Stimulated activated CD4-positive, alpha-beta T cell treated with anti-CD3 and anti-CD28 coated beads, Interleukin-12 subunit alpha, Interleukin-12 subunit beta, amount 100 ng/mL, for 24 hours (primary cell): ENCODE measurements at regions not wholly inside any gene's neighbourhood (a gene's known extent, or its start where the extent isn't known, plus 50 kb on each side); places are given as distances from the start of the nearest gene placed in this dataset.

Source experiments
- DNase-seq, 2 experiments: peaks; one replicate each; pipeline ENCODE4 v3.0.0-alpha.2; 2020; ENCODE audit warnings: low read depth in 2 of 2

DNA sequence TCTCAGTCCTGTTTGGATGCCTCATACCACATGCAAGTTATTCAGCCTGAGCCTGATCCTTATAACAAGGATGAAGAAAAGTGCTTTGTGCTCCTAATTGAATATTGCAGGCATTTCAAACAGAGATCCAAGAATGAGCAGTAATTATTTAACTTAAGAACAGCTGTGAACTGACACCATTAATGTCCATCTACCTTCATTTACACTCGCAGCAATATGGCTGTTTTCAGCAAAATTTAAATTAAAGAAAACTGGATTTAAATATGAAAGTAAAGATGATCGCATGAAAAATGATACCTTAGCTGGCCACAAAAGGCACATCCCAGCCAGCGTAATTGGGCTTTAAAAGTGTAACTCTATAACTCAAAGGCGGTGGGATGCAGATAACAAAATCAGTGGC, 466.3 kb downstream of the GALC start:
- no peak for DNase-seq

- no peak for DNase-seq
Observed at GRCh38 chr14:87524011-87524410, 469.0 kb downstream of the GALC start.

- DNase-seq = no peak
Observed at GRCh38 chr14:87522575-87522974, 470.4 kb downstream of the GALC start.

DNA sequence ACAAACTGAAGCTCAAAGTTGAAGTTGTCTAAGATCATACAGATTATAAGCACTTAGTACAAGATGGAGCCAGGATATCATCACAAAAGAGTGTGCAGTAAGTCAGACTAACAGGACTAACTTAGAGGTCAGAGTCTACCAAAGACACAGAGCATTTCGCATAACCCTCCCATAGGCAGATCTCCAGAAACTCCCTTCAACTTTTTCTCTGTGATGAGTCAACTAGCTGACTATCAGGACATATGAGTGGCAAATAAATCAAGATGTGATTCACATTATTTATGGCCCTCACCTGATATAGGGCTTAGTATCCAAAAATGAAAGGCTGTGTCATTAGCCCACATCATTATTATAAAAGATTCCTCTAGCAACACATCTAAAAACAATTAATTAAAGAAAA, 484.6 kb downstream of the GALC start:
- DNase-seq = no peak

DNA sequence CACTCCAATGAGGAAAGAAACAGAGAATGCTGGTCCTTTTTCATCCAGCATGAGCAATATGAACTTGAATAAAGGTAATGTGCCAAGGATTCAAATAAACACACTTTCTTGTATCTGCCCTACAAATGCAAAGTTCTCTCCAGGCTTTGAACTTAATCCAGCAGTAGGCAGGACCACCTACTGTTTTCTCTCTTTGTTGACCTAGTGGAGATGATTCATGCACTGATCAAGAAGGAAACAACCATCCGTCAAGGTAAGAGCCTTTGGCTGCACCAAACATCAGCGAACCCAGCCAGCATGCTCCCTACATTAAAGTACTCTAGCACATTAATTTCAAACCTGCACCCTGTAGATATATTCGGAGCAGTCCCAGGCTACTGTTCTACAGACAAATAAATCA, 489.3 kb downstream of the GALC start:
- no peak for DNase-seq

DNA sequence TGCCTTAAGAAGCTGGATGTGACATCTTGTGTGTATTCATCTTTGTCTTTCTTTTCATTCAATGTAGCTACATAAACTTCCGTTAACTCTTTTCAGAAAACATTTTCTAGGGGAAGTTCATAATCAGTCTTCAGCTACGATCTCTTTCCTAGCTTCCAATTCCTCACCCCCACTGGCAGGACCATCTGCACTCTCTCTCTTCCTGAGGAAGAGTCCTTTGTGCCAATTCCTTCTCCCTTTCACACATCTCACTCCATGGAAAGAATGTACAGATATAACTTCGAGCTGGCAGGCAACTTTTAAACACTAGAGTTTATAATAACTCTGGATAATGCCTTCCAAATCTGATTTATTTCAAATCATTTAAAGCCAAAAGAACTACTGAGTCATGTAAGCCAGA, 495.7 kb downstream of the GALC start:
- no peak for DNase-seq

DNA sequence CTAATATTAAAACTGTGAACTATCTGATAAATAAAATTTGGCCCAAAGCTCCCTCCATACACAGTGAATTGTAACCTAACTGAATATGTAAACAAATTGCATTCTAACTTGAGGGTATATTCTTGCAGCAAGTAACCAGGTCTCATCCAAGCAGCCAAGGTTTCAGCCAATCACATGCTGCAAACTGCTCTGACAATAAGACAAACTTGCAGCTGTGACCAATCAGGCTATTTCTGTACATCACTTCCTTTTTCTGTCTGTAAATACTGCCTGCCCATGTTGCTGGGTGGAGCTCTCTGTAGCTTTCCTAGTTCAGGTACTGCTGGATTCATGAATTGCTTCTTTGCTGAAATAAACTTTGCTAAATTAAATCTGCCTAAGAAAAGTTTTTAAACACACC, 499.0 kb downstream of the GALC start:
- no peak for DNase-seq

- no peak for DNase-seq
Observed at GRCh38 chr14:87492561-87492960, 500.4 kb downstream of the GALC start.

GRCh38 chr14:87491816-87492215, 501.2 kb downstream of the GALC start:
- DNase-seq = no peak

DNA sequence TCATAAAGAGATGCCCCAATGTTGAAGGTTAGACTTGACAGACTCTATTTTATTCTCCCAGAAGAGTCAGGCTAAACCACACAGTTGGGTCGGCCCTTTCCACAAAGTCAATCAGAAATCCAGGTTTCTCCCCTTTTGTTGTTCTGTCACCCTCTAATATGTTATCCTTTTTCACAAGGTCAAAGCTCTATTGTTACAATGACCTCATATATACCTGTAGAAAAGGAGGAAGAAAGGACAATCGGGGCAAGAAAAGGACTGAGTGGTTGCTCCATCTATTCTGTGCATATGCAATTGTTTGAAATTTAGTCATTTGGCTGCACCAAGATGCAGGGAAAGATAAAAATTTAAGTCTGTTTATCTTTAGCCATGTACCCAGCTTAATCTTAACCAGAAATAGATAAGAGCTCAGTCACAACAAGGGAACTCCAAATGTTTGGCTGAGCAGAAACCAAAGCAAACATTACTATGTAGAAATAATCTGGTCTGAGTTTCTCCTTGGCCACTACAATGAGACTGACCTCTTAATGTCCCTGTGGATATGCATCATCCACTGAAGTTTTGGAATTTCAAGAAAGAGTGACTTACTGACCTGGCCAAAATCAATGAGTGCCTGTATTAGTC, 503.7 kb downstream of the GALC start:
- DNase-seq = no peak

- no peak for DNase-seq
Observed at GRCh38 chr14:87483271-87484260, 509.4 kb downstream of the GALC start.

- no peak for DNase-seq
Observed at GRCh38 chr14:87468531-87468930, 524.5 kb downstream of the GALC start.

- DNase-seq = no peak
Observed at GRCh38 chr14:87467578-87467977, 525.4 kb downstream of the GALC start.

GRCh38 chr14:87465770-87466169, 527.2 kb downstream of the GALC start:
- no peak for DNase-seq

- no peak for DNase-seq
Observed at GRCh38 chr14:87461704-87462103, 531.3 kb downstream of the GALC start.

DNA sequence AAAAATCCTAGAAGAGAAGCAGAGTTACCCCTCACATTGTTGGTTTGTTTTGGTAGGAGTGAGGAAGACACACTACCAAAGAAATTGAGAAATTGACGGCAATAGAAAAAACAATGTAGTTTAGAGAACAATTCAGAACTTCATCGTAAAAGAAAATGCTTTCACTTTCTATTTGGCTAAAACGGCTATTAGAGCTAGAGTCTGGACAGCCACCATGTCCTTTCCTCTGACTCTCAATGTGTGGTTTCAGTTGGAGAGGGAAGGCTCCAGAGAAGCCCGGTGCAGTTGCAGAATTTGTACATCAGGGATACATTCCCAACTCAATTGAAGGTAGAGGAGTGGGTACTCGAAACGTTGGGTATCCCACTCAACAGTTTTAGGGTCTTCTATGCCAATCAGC, 535.3 kb downstream of the GALC start:
- DNase-seq = no peak

DNA sequence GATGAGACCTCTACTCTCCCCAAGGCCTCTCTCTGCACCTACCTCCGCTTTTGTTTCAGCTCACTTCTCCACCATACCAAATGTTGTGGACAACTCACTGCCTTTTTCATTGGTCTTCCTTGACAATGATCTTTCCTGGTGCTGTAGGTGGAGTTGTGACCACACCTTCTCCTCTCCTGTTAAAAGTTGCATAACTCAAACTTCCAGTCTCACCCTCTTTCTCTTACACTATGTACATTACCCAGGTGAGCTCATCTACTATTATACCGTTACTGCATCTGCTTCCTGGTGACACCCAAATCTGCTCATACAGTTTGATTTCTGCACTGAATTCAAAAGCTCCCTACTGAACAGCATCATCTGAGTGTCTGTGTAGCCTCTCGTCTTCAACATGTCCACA, 542.8 kb downstream of the GALC start:
- DNase-seq = no peak

- DNase-seq = no peak
Observed at GRCh38 chr14:87449016-87449415, 544.0 kb downstream of the GALC start.

GRCh38 chr14:87443787-87444186, 549.2 kb downstream of the GALC start:
- no peak for DNase-seq

DNA sequence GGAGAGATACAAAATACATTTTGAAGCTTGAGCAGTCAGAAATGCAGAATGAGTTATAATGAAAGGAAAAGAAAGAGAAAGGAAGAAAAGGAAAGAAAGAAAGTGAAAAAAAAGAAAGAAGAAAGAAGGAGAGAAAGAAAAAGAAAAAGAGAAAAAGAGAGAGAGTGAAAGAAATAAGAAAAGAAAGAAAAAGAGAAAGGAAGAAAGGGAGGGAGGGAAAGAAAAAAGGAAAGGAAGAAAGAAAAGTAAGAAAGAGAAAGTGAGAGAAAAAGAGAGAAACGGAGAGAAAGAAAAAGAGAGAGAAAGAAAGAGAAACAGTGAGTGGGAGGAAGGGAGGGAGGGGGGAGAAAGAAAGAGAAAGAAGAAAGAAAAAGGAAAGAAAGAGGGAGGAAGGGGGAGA, 549.9 kb downstream of the GALC start:
- DNase-seq = no peak

DNA sequence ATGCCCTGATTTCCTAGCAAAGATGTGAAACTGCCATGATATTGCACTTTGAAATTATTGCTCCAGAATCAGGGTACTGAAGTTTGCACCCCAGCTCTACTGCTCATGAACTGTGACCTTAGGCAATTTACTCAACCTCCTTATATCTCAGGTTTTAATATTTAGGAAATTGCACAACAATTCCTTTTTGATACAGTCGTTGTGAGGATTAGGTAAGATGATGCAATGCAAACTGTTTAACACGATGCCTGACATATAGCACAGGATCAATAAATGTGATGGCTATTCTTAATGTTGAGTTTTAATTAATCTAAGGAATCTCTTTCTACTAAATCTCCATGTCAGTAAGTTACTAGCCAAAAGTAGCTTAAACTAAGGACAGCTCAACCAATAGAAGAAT, 555.8 kb downstream of the GALC start:
- no peak for DNase-seq

DNA sequence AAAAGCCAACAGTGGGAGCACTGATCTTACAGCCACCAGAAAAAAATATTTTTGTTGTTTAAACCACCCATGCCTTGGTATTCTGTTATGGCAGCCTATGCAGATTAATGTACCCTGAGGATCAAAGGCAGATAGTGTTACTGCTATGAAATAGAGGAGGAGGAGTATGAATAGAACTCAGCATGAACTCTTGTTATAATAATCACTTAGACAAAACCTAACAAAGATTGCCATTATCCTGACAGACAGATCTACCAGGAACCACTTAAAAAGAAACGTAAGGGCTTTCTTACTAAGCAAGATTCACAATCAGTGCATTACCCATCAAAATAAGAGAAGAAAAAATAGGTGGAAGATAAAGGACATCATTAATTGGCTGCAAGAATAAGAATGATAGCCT, 558.3 kb downstream of the GALC start:
- no peak for DNase-seq

DNA sequence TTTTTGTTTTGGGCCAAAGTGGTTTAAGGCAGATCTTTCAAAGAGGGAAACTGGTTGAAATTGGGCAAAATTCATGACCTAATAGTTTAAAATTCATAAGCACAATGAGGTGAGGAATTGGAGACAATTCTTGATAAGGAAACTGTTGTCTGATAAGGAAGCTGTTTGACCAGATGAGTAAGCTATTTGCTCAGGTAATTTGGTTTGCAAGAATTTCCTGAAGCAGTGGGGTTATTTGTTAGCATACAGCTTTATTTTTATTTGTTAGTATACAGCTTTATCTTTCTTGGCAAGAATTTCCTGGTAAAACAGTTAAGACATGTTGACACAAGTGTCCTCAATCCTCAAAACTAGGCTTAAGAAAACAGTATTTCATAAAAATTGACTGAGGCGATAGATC, 559.0 kb downstream of the GALC start:
- no peak for DNase-seq
